Body of pancreas (tissue), 4 donors: ENCODE measurements at regions not wholly inside any gene's neighbourhood (a gene's known extent, or its start where the extent isn't known, plus 50 kb on each side); places are given as distances from the start of the nearest gene placed in this dataset.

Experiments used
- POLR2A ChIP-seq, 3 donors: fragments of 450-650 bp; IDR thresholded peaks; one replicate each; pipeline ENCODE4 v1.6.1; 2016; ENCODE audit warnings: antibody characterized with exemption in 3 of 3, mild to moderate bottlenecking in 2 of 3
- TF ChIP-seq, protein P1 (sequence below), 7 experiments: fragments of 450-650 bp in 4 of 7; fragments of 200-600 bp in 3 of 7; sonication (generic) in 3 of 7; IDR thresholded peaks; one replicate each; pipeline ENCODE4 v1.5.1; 2016 to 2019; ENCODE audit warnings: antibody characterized with exemption in 7 of 7

GRCh38 chr11:81839016-81839415 lies 894.6 kb downstream of the FAM181B start:
- TF ChIP-seq, protein P1, sequence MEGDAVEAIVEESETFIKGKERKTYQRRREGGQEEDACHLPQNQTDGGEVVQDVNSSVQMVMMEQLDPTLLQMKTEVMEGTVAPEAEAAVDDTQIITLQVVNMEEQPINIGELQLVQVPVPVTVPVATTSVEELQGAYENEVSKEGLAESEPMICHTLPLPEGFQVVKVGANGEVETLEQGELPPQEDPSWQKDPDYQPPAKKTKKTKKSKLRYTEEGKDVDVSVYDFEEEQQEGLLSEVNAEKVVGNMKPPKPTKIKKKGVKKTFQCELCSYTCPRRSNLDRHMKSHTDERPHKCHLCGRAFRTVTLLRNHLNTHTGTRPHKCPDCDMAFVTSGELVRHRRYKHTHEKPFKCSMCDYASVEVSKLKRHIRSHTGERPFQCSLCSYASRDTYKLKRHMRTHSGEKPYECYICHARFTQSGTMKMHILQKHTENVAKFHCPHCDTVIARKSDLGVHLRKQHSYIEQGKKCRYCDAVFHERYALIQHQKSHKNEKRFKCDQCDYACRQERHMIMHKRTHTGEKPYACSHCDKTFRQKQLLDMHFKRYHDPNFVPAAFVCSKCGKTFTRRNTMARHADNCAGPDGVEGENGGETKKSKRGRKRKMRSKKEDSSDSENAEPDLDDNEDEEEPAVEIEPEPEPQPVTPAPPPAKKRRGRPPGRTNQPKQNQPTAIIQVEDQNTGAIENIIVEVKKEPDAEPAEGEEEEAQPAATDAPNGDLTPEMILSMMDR (IDR thresholded peaks at IDR 0.05): no peak
- TF ChIP-seq POLR2A (IDR thresholded peaks at IDR 0.05): no peak
